ENCODE measurements at regions not wholly inside any gene's neighbourhood (a gene's known extent, or its start where the extent isn't known, plus 50 kb on each side); places are given as distances from the start of the nearest gene placed in this dataset.
A peak's percentile ranks its signal among the peaks of the same experiment; 100 is the strongest.

DNA sequence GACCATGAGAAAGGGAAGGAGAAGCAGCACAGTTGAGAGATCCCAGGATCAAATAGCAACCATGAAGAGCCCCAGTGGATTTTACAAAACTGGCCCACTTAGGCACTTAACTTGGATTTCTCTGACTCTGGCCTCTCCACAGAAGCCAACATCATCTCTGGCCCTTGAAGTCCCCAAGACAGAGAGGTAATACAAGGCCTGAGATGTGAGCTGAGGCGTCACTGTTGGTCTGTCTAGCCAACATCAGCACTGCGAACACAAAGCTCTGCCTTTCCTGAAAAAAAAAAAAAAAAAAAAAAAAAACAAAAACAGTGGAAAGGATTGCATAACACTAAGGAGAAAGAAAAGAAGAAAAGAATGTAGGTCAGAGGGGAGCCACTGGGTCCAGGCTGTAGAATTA, 378.3 kb downstream of the BRINP1 start:
- TF ChIP-seq, protein P1, sequence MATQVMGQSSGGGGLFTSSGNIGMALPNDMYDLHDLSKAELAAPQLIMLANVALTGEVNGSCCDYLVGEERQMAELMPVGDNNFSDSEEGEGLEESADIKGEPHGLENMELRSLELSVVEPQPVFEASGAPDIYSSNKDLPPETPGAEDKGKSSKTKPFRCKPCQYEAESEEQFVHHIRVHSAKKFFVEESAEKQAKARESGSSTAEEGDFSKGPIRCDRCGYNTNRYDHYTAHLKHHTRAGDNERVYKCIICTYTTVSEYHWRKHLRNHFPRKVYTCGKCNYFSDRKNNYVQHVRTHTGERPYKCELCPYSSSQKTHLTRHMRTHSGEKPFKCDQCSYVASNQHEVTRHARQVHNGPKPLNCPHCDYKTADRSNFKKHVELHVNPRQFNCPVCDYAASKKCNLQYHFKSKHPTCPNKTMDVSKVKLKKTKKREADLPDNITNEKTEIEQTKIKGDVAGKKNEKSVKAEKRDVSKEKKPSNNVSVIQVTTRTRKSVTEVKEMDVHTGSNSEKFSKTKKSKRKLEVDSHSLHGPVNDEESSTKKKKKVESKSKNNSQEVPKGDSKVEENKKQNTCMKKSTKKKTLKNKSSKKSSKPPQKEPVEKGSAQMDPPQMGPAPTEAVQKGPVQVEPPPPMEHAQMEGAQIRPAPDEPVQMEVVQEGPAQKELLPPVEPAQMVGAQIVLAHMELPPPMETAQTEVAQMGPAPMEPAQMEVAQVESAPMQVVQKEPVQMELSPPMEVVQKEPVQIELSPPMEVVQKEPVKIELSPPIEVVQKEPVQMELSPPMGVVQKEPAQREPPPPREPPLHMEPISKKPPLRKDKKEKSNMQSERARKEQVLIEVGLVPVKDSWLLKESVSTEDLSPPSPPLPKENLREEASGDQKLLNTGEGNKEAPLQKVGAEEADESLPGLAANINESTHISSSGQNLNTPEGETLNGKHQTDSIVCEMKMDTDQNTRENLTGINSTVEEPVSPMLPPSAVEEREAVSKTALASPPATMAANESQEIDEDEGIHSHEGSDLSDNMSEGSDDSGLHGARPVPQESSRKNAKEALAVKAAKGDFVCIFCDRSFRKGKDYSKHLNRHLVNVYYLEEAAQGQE (IDR thresholded peaks at IDR 0.05; ENCODE audit: insufficient read depth in 1 of 2, low read depth in 2 of 2, low read length in 2 of 2): no peak

DNA sequence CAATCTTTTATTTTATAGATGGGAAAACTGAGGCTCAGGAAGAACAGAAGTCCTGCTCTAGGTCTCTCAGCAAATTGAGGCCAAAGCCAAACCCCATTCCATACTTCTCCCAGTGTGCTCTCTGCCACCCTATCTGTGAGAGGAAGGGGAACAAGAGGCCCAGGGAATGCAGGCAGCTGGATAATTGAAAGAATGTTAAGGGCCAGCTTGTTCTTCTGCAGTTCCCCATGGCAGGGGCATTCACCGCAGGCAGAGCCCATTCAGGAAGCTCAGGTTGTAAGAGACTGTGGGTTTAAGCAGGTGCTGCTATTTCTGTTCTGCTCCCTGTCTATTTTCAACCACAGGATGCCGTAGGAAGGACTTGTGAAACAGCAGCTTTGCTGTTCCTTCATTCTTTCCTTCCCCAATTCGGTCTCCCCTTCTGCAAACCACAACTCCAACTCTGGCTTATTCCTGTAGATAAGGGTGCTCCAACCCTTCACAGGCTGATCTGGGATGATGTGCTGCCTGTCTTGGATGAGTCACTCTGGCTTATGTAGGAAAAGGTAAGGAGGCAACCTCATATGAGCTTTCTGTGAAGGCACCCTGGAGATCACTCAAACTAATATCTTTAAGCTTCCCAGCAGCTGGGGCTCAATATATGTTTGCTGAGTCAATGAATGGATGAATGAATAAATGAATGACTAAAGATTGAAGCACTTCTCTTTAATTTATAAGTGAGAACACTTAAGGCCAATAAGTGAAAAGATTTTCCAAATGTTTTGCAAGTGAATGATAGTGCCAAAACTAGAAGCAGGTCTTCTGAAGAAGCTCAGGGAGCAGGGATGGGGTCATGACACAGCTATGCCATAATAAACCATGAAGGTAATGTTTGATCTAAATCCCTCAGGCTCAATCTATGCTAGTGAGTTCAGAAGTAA, 377.6 kb downstream of the BRINP1 start:
- TF ChIP-seq SIN3A (IDR thresholded peaks at IDR 0.05; ENCODE audit: borderline replicate concordance, insufficient read depth, low read length): no peak
- TF ChIP-seq, protein P1 (IDR thresholded peaks at IDR 0.05; ENCODE audit: insufficient read depth in 1 of 2, low read depth in 2 of 2, low read length in 2 of 2): no peak
- no peak for TF ChIP-seq TAF1 (IDR thresholded peaks at IDR 0.05; ENCODE audit: borderline replicate concordance, insufficient read depth, low read length)
- no peak for TF ChIP-seq POLR2AphosphoS5 (IDR thresholded peaks at IDR 0.05; ENCODE audit: low read depth, low read length)
- no peak for TF ChIP-seq FOXP2 (optimal IDR thresholded peaks at IDR 0.05; ENCODE audit: borderline replicate concordance, extremely low read depth, extremely low read length, insufficient read depth)

DNA sequence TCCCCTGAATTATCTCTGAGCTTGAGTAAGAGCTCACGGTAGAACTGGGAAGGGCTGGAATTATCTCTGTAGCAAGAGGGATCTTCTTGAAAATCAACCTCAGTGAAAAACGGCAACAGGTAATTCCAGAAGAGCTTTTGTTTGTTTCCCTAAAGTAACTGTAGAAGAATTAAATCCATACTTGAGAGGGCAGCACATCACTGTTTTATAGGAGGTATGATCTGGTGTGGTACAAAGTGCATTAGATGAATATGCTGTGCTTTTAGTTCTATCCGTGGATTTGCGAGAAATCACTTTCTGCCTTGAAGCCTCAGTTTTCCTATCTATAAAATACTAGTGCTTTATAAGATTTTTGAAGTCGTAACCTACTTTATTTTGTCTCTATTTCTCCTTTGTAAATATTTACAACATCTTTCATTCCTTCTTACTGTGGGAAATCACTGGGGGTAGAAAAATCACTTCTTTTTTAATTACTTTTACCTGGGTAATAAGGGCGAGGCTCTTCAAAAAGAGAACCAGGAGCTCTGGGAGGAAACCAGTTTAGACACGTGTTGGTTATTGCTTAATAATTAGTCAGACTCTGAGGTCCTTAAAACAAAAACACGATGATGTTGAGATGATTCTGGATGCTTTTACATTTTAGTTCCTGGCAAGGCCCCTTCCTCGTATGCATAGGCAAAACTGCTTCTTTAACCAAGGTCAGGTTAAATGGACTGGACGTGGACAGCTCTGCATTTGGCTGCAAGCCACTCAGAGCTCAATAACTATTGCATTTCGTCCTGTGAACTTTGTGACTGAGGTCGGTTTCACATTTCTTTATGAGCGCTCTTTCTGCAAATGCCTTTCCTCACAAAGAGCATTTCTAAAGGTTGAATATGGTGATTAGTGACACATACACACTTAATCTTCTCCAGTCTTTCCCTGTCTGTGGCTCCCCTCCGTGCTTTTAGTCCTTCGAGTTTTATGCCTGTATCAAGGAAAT, 376.1 kb downstream of the BRINP1 start:
- TF ChIP-seq, protein P1 (IDR thresholded peaks at IDR 0.05; ENCODE audit: insufficient read depth in 1 of 2, low read depth in 2 of 2, low read length in 2 of 2): peak; percentile 65 to 79
- TF ChIP-seq POLR2AphosphoS5 (IDR thresholded peaks at IDR 0.05; ENCODE audit: low read depth, low read length): no peak

DNA sequence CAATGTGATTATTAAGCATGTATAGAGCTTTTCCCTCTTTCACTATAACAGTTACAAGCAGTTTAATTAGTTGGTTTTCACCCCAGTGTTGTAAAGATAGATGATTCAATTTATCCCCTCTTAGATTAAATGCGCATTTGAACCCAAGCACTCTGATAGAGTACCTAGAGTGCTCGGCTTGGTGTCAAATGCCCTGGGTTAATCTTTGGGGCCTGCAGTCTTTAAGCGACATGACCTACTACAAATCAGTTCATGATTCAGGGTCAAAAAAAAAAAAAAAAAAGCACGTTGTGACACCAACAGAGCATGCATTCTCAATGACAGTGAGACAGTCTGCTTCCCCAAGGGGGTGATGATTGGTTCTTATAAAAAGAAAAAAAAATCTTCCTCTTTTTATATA, 375.3 kb downstream of the BRINP1 start:
- TF ChIP-seq POLR2AphosphoS5 (IDR thresholded peaks at IDR 0.05; ENCODE audit: low read depth, low read length): no peak
- TF ChIP-seq FOXP2 (optimal IDR thresholded peaks at IDR 0.05; ENCODE audit: borderline replicate concordance, extremely low read depth, extremely low read length, insufficient read depth): no peak
- TF ChIP-seq, protein P1 (IDR thresholded peaks at IDR 0.05; ENCODE audit: insufficient read depth in 1 of 2, low read depth in 2 of 2, low read length in 2 of 2): no peak
- no peak for TF ChIP-seq TAF1 (IDR thresholded peaks at IDR 0.05; ENCODE audit: borderline replicate concordance, insufficient read depth, low read length)
- no peak for TF ChIP-seq SIN3A (IDR thresholded peaks at IDR 0.05; ENCODE audit: borderline replicate concordance, insufficient read depth, low read length)
